ENCODE measurements at regions not wholly inside any gene's neighbourhood (a gene's known extent, or its start where the extent isn't known, plus 50 kb on each side); places are given as distances from the start of the nearest gene placed in this dataset.
"Not testable (repeated sequence)": the region's sequence is repeated elsewhere in the genome, so short reads cannot be mapped to it uniquely, and the experiment has no call there.

- H3K27me3 Mint-ChIP-seq (ENCODE audit: low read depth), result peaks cover 1% of the 10 kb centered on the region
- H3K9me3 Mint-ChIP-seq (ENCODE audit: low read depth), result peaks cover 9% of the 10 kb centered on the region
- H3K36me3 Mint-ChIP-seq (ENCODE audit: low read depth), result no peaks in the 10 kb centered on the region
- TF ChIP-seq, protein P1, sequence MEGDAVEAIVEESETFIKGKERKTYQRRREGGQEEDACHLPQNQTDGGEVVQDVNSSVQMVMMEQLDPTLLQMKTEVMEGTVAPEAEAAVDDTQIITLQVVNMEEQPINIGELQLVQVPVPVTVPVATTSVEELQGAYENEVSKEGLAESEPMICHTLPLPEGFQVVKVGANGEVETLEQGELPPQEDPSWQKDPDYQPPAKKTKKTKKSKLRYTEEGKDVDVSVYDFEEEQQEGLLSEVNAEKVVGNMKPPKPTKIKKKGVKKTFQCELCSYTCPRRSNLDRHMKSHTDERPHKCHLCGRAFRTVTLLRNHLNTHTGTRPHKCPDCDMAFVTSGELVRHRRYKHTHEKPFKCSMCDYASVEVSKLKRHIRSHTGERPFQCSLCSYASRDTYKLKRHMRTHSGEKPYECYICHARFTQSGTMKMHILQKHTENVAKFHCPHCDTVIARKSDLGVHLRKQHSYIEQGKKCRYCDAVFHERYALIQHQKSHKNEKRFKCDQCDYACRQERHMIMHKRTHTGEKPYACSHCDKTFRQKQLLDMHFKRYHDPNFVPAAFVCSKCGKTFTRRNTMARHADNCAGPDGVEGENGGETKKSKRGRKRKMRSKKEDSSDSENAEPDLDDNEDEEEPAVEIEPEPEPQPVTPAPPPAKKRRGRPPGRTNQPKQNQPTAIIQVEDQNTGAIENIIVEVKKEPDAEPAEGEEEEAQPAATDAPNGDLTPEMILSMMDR (IDR thresholded peaks at IDR 0.05), result no peak
- no peak overlapping the region for H3K27ac Mint-ChIP-seq (ENCODE audit: unreplicated experiment)
- H3K4me1 Mint-ChIP-seq (ENCODE audit: low read depth), result peaks cover 3% of the 10 kb centered on the region
- no peak overlapping the region for H3K4me3 Mint-ChIP-seq (ENCODE audit: unreplicated experiment)
- DNase-seq (ENCODE audit: low spot score), result no peak
Measured at GRCh38 chr1:182229921-182230491, 161.6 kb downstream of the GLUL start.

DNA sequence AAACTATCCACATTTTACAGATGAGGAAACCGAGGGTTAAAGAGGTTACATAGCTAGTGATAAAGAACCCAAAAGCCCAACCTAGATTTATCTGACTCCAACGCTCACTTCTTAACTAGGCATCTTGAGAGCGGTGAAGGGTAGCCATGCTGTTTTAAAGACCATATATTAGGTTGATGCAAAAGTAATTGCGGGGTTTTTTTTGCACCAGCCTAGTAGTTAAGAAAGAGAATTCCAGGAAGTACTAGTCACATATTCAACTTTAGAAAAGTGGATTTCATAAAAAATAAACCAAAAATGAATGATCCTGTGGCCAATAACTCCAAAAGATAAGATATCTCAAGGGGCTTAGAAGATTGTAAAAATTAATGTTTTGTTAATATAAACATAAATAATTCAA, 162.1 kb downstream of the GLUL start:
- peaks cover 1% of the 10 kb centered on the region for H3K27me3 Mint-ChIP-seq (ENCODE audit: low read depth)
- peaks cover 3% of the 10 kb centered on the region for H3K4me1 Mint-ChIP-seq (ENCODE audit: low read depth)
- TF ChIP-seq, protein P1 (IDR thresholded peaks at IDR 0.05), result no peak
- H3K9me3 Mint-ChIP-seq (ENCODE audit: low read depth), result peaks cover 10% of the 10 kb centered on the region
- no peaks in the 10 kb centered on the region for H3K36me3 Mint-ChIP-seq (ENCODE audit: low read depth)
- DNase-seq (ENCODE audit: low spot score), result no peak
- H3K27ac Mint-ChIP-seq (ENCODE audit: unreplicated experiment), result no peak overlapping the region
- H3K4me3 Mint-ChIP-seq (ENCODE audit: unreplicated experiment), result no peak overlapping the region

DNA sequence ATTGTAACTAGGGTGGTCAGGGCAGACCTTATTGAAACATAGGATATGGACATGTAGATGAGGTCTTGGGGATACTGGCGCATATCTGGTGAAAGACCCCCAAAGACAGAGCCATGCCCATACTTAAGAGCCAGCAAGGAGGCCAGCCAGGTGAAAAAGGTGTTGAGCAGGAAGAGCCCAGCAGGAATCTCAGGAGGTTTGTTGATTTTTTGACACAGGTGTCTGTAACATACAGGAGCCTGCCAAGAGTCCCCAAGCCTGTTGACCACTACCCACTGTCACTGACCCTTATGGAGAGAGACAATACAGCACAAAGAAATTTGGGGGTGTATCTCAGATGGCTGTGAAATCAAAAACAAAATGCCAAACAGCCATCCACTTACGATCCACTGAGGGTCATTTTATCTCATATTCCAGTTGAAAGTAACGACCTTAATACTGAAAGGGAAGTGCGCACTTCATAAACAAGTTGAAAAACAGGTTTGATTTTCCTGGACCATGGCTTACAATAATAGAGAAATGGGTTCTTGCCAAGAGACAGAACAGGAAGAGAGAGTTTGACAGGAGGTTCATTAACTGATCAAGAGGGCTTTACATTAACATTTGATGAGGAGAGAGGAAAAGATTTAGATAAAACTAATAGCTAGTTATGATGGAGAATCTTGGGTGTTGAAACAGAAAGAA, 163.6 kb downstream of the GLUL start:
- no peak overlapping the region for H3K4me3 Mint-ChIP-seq (ENCODE audit: unreplicated experiment)
- H3K27me3 Mint-ChIP-seq (ENCODE audit: low read depth), result peaks cover 4% of the 10 kb centered on the region
- peaks cover 14% of the 10 kb centered on the region for H3K9me3 Mint-ChIP-seq (ENCODE audit: low read depth)
- H3K4me1 Mint-ChIP-seq (ENCODE audit: low read depth), result peaks cover 3% of the 10 kb centered on the region
- H3K36me3 Mint-ChIP-seq (ENCODE audit: low read depth), result peaks cover 2% of the 10 kb centered on the region
- H3K27ac Mint-ChIP-seq (ENCODE audit: unreplicated experiment), result no peak overlapping the region
- no peak for DNase-seq (ENCODE audit: low spot score)
- TF ChIP-seq, protein P1 (IDR thresholded peaks at IDR 0.05), result no peak

DNA sequence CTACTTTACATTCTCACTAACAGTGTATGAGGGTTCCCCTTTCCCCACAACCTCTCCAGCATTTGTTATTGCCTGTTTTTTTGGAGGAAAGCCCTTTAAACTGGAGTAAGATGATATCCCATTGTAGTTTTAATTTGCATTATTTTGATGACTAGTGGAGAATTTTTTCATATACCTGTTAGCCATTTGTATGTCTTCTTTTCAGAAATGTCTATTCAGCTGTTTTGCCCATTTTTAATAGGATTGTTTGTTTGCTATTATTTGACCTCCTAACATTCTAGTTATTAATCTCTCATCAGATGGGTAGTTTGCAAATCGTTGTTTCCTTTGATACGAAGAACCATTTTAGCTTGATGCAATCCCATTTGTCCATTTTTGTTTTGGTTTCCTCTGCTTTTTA, 165.0 kb downstream of the GLUL start:
- Mint-ChIP-seq H3K27ac (ENCODE audit: unreplicated experiment) (no peak overlapping the region), H3K9me3 (ENCODE audit: low read depth) (peaks cover 22% of the 10 kb centered on the region), H3K27me3 (ENCODE audit: low read depth) (peaks cover 11% of the 10 kb centered on the region), H3K36me3 (ENCODE audit: low read depth) (peaks cover 10% of the 10 kb centered on the region), H3K4me1 (ENCODE audit: low read depth) (peaks cover 3% of the 10 kb centered on the region), H3K4me3 (ENCODE audit: unreplicated experiment) (no peak overlapping the region)
- TF ChIP-seq, protein P1 (IDR thresholded peaks at IDR 0.05), result no peak
- DNase-seq (ENCODE audit: low spot score), result no peak

GRCh38 chr1:182225755-182226154, 164.2 kb upstream of the ZNF648 start:
- peaks cover 11% of the 10 kb centered on the region for H3K27me3 Mint-ChIP-seq (ENCODE audit: low read depth)
- H3K4me1 Mint-ChIP-seq (ENCODE audit: low read depth); H3K27ac Mint-ChIP-seq (ENCODE audit: unreplicated experiment); H3K4me3 Mint-ChIP-seq (ENCODE audit: unreplicated experiment); DNase-seq (ENCODE audit: low spot score): not testable (repeated sequence)
- peaks cover 11% of the 10 kb centered on the region for H3K36me3 Mint-ChIP-seq (ENCODE audit: low read depth)
- peaks cover 24% of the 10 kb centered on the region for H3K9me3 Mint-ChIP-seq (ENCODE audit: low read depth)

- H3K27ac Mint-ChIP-seq (ENCODE audit: unreplicated experiment); H3K4me1 Mint-ChIP-seq (ENCODE audit: low read depth); DNase-seq (ENCODE audit: low spot score); H3K27me3 Mint-ChIP-seq (ENCODE audit: low read depth); H3K4me3 Mint-ChIP-seq (ENCODE audit: unreplicated experiment): not testable (repeated sequence)
- Mint-ChIP-seq H3K36me3 (ENCODE audit: low read depth) (peaks cover 11% of the 10 kb centered on the region), H3K9me3 (ENCODE audit: low read depth) (peaks cover 32% of the 10 kb centered on the region)
Measured at GRCh38 chr1:182221990-182222389, 160.5 kb upstream of the ZNF648 start.

- not testable (repeated sequence) for H3K4me3 Mint-ChIP-seq (ENCODE audit: unreplicated experiment); DNase-seq (ENCODE audit: low spot score); H3K27me3 Mint-ChIP-seq (ENCODE audit: low read depth); H3K27ac Mint-ChIP-seq (ENCODE audit: unreplicated experiment)
- peaks cover 26% of the 10 kb centered on the region for H3K9me3 Mint-ChIP-seq (ENCODE audit: low read depth)
- H3K36me3 Mint-ChIP-seq (ENCODE audit: low read depth), result peaks cover 11% of the 10 kb centered on the region
- peaks cover 10% of the 10 kb centered on the region for H3K4me1 Mint-ChIP-seq (ENCODE audit: low read depth)
Measured at GRCh38 chr1:182221367-182221766, 159.9 kb upstream of the ZNF648 start.
